ENCODE measurements at regions not wholly inside any gene's neighbourhood (a gene's known extent, or its start where the extent isn't known, plus 50 kb on each side); places are given as distances from the start of the nearest gene placed in this dataset.

DNA sequence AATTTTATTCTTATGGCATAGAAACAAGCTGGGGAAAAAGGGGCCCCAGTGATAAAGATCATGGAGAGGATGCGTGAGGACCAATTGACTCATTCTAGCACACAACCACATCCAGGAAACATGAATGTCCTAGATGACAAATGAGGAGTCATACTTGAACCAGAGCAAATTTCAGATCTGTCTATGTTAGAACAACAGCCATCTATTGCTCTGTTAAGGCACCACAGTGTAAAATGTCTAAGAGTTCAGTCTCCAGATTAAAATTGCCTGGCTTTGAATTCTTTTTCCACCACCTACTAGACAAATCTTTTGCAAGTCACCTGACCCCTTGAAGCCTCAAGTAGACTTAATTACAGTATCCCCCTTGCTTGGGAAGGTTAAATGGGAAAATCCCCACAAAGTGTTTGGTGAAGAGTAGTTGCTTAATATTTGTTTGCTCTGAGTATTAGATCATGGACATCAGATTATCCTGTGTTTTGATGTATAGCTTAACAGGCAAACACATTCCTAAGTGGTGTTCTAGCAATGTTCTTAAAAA lies 258.7 kb upstream of the TGFBR2 start:
- TF ChIP-seq, protein P1, sequence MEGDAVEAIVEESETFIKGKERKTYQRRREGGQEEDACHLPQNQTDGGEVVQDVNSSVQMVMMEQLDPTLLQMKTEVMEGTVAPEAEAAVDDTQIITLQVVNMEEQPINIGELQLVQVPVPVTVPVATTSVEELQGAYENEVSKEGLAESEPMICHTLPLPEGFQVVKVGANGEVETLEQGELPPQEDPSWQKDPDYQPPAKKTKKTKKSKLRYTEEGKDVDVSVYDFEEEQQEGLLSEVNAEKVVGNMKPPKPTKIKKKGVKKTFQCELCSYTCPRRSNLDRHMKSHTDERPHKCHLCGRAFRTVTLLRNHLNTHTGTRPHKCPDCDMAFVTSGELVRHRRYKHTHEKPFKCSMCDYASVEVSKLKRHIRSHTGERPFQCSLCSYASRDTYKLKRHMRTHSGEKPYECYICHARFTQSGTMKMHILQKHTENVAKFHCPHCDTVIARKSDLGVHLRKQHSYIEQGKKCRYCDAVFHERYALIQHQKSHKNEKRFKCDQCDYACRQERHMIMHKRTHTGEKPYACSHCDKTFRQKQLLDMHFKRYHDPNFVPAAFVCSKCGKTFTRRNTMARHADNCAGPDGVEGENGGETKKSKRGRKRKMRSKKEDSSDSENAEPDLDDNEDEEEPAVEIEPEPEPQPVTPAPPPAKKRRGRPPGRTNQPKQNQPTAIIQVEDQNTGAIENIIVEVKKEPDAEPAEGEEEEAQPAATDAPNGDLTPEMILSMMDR (IDR thresholded peaks at IDR 0.05) = no peak
- Mint-ChIP-seq H3K27me3 (ENCODE audit: low read depth) (no peaks in the 10 kb centered on the region), H3K4me3 (ENCODE audit: unreplicated experiment) (no peak overlapping the region), H3K27ac (ENCODE audit: unreplicated experiment) (peak overlapping the region; percentile 28), H3K9me3 (ENCODE audit: low read depth) (no peaks in the 10 kb centered on the region), H3K36me3 (ENCODE audit: low read depth) (no peaks in the 10 kb centered on the region), H3K4me1 (ENCODE audit: low read depth) (peaks cover 48% of the 10 kb centered on the region)
- DNase-seq (ENCODE audit: low spot score) = no peak

DNA sequence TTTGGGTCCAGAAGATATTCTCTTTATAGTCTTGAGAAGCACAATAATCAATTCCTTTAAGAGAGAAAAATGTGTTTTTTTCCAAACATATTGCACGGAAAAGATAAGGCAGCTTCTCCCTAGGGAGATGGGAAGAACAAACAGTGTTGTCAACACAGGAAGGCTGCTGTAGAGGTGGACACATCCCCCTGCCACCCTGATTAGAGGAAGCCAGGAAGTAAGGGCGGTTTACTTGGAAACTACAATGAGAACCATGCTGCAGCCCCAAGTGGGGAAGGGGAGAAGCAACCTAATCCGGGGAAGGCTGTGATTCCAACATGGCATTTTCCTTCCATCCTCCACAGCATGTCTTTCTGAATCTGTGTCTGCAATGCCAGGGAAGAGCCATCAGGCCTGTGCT lies 256.9 kb upstream of the TGFBR2 start:
- Mint-ChIP-seq H3K9me3 (ENCODE audit: low read depth) (no peaks in the 10 kb centered on the region), H3K4me1 (ENCODE audit: low read depth) (peaks cover 51% of the 10 kb centered on the region), H3K27me3 (ENCODE audit: low read depth) (no peaks in the 10 kb centered on the region), H3K27ac (ENCODE audit: unreplicated experiment) (no peak overlapping the region), H3K4me3 (ENCODE audit: unreplicated experiment) (no peak overlapping the region), H3K36me3 (ENCODE audit: low read depth) (no peaks in the 10 kb centered on the region)
- TF ChIP-seq, protein P1 (IDR thresholded peaks at IDR 0.05) = no peak
- DNase-seq (ENCODE audit: low spot score) = no peak

DNA sequence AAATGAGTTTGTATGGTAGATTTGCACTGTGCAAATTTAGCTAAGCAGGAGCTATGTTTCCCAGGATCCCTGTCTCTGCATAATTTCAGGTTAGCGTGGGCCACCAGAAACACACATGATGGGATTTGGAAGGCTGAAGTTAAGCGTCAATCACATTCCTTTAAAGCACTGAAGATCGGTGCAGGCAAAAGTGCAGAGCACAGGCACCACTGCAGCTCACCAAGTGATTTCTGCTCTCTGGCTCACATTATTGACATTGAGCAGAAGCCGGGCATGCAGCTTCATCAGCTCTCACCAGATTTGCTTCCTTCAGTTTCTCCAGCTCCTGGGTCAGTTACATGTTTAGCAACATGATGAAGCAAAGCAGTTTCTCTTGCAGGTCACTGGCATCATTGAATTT lies 256.4 kb upstream of the TGFBR2 start:
- DNase-seq (ENCODE audit: low spot score) = no peak
- H3K9me3 Mint-ChIP-seq (ENCODE audit: low read depth) = no peaks in the 10 kb centered on the region
- H3K27ac Mint-ChIP-seq (ENCODE audit: unreplicated experiment) = no peak overlapping the region
- no peak overlapping the region for H3K4me3 Mint-ChIP-seq (ENCODE audit: unreplicated experiment)
- no peaks in the 10 kb centered on the region for H3K27me3 Mint-ChIP-seq (ENCODE audit: low read depth)
- peaks cover 56% of the 10 kb centered on the region for H3K4me1 Mint-ChIP-seq (ENCODE audit: low read depth)
- no peaks in the 10 kb centered on the region for H3K36me3 Mint-ChIP-seq (ENCODE audit: low read depth)
- TF ChIP-seq, protein P1 (IDR thresholded peaks at IDR 0.05) = no peak

DNA sequence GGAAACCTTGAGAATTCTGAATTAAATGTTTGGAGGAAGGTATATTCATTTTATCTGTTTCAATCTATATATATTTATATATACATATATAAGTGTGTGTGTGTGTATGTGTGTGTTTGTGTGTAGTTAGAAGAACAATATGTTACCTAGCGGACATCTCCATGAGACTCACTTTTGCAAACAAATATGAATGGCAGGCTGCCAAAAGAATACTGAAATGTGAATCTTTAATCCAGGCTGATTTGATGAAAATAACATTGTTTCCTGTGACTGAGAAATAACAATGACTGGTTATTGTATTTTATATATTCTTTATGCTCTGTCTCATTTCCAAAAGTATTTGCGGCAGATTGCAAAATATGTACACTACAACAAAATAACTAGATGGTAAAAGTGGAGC lies 255.5 kb upstream of the TGFBR2 start:
- Mint-ChIP-seq H3K27me3 (ENCODE audit: low read depth) (no peaks in the 10 kb centered on the region), H3K27ac (ENCODE audit: unreplicated experiment) (no peak overlapping the region), H3K4me3 (ENCODE audit: unreplicated experiment) (no peak overlapping the region), H3K4me1 (ENCODE audit: low read depth) (peaks cover 57% of the 10 kb centered on the region), H3K9me3 (ENCODE audit: low read depth) (no peaks in the 10 kb centered on the region), H3K36me3 (ENCODE audit: low read depth) (no peaks in the 10 kb centered on the region)
- no peak for DNase-seq (ENCODE audit: low spot score)
- TF ChIP-seq, protein P1 (IDR thresholded peaks at IDR 0.05) = no peak

DNA sequence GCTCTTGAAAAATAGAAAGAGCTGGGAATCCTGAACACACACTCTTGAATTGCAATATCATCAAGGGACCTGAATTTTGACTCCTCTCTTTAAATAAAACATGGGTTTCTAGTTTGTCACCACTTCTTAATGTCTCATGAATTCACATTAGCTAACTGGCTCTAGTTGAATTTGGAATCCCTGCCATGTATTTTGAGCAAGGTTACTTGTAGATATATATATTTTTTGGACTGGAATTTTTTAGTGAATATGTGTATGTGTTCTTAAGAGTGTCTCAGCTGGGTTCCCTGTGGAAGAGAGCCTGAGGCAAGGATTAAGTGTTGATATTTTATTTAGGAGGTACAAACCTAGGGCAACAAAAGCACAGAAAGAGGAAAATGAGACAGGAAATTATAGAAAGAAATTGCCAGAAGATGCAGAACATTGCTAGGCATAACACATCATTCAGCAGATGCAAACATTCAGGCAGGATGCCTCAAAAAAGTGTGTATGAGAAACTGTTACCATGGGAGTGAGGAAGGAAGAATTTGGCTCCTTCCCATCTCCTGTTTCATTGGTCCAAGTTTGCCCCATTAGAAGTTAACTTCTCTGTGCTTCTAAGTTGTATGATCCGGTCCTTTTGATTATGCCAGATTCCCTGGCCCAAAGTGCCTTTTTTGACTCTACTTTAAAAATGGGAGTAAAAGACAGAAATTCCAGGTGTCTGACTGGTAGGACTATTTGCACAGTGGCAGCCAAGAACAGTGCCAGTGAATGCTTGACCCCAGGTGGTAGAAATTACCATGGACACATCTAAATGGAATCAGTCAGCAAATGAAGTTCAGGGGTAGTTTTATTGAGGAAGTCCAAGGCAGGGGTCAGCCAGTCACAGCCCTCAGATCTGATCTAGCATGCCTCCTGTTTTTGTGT lies 253.7 kb upstream of the TGFBR2 start:
- Mint-ChIP-seq H3K27me3 (ENCODE audit: low read depth) (no peaks in the 10 kb centered on the region), H3K4me3 (ENCODE audit: unreplicated experiment) (no peak overlapping the region), H3K27ac (ENCODE audit: unreplicated experiment) (peak overlapping the region; percentile 38), H3K4me1 (ENCODE audit: low read depth) (peaks cover 42% of the 10 kb centered on the region), H3K36me3 (ENCODE audit: low read depth) (no peaks in the 10 kb centered on the region), H3K9me3 (ENCODE audit: low read depth) (no peaks in the 10 kb centered on the region)
- TF ChIP-seq, protein P1 (IDR thresholded peaks at IDR 0.05) = no peak
- DNase-seq (ENCODE audit: low spot score) = no peak
